Endothelial cell of umbilical vein (primary cell): ENCODE measurements at regions not wholly inside any gene's neighbourhood (a gene's known extent, or its start where the extent isn't known, plus 50 kb on each side); places are given as distances from the start of the nearest gene placed in this dataset.

Source experiments
- BruUV-seq: library from RNA; stranded (reverse); fragments of 400-500 nt; replicated peaks from 2 replicates; lab custom pipeline; 2021; lab: Mats Ljungman, UMichigan
- CTCF ChIA-PET: fragments of 300-600, 350-600 bp; sonication (Branson Sonifier 250); formaldehyde crosslinking; loops from one replicate; lab custom pipeline; 2021; ENCODE audit warnings: antibody characterized with exemption, inconsistent platforms; lab: Charles Lee
- POLR2A ChIA-PET: fragments of 300-600, 350-600 bp; sonication (Branson Sonifier 250); formaldehyde crosslinking; loops from one replicate; lab custom pipeline; 2021; ENCODE audit warnings: antibody characterized with exemption, inconsistent platforms; lab: Charles Lee
- DNase-seq: peaks from one replicate; pipeline ENCODE4 v3.0.0-alpha.2; 2011; ENCODE audit warnings: low read depth, low spot score
- FAIRE-seq: peaks from 2 replicates; lab custom pipeline; 2011; peaks lifted over from hg19 to GRCh38; lab: Jason Lieb, UNC
- H2AFZ ChIP-seq: 2 replicates; pipeline ENCODE4 v1.6.0; 2012; ENCODE audit warnings: low read depth, low read length, control low read depth, inconsistent platforms
- H3K27ac ChIP-seq: 2 replicates; pipeline ENCODE4 v1.5.1; 2011; ENCODE audit warnings: low read depth, mild to moderate bottlenecking, control low read depth, low read length, moderate library complexity; ENCODE audit not compliant: insufficient read depth
- H3K27me3 ChIP-seq, 2 experiments: 2 replicates each; pipeline versions ENCODE4 v1.6.0 to v1.6.1; 2011; ENCODE audit warnings: low read length in 2 of 2, mixed read lengths in 1 of 2; ENCODE audit not compliant: control insufficient read depth in 2 of 2, insufficient read depth in 2 of 2
- H3K36me3 ChIP-seq, 2 experiments: 2 replicates in 1 of 2; 3 replicates in 1 of 2; pipeline ENCODE4 v1.5.1; 2011; ENCODE audit warnings: low read length in 2 of 2, mild to moderate bottlenecking in 1 of 2, moderate library complexity in 1 of 2; ENCODE audit not compliant: control insufficient read depth in 2 of 2, insufficient read depth in 2 of 2; ENCODE audit errors: extremely low read depth in 1 of 2
- H3K4me1 ChIP-seq: 3 replicates; pipeline ENCODE4 v1.5.1; 2011; ENCODE audit warnings: mild to moderate bottlenecking, low read length; ENCODE audit not compliant: control insufficient read depth, insufficient read depth; ENCODE audit errors: extremely low read depth
- H3K4me2 ChIP-seq: 2 replicates; pipeline ENCODE4 v1.6.1; 2011; ENCODE audit warnings: low read length, control low read depth, mixed read lengths; ENCODE audit not compliant: insufficient read depth
- H3K4me3 ChIP-seq, 3 experiments: fragments of 200-600 bp in 1 of 3; sonication (generic), shearing (Covaris generic) in 1 of 3; replicated peaks in 1 of 3; 2 replicates each; pipeline ENCODE4 v1.5.1; 2011 to 2016; ENCODE audit warnings: control low read depth in 3 of 3, low read length in 3 of 3, mild to moderate bottlenecking in 2 of 3, inconsistent platforms in 1 of 3, low read depth in 1 of 3, moderate library complexity in 1 of 3; ENCODE audit not compliant: insufficient read depth in 1 of 3
- H3K79me2 ChIP-seq: 2 replicates; pipeline ENCODE4 v1.6.0; 2012; ENCODE audit warnings: low read length, inconsistent platforms; ENCODE audit not compliant: control insufficient read depth, insufficient read depth
- H3K9ac ChIP-seq: replicated peaks from 2 replicates; pipeline ENCODE3; 2011; ENCODE audit warnings: low read length, control low read depth; ENCODE audit not compliant: insufficient read depth; ENCODE audit errors: extremely low read depth
- H3K9me1 ChIP-seq: replicated peaks from 3 replicates; pipeline ENCODE4 v1.6.0; 2011; ENCODE audit warnings: mild to moderate bottlenecking, low read length; ENCODE audit not compliant: control insufficient read depth, insufficient read depth; ENCODE audit errors: extremely low read depth
- H3K9me3 ChIP-seq: replicated peaks from 2 replicates; pipeline ENCODE4 v1.5.1; 2012; ENCODE audit warnings: low read length, inconsistent platforms; ENCODE audit not compliant: control insufficient read depth, insufficient read depth
- H4K20me1 ChIP-seq: replicated peaks from 2 replicates; pipeline ENCODE3; 2011; ENCODE audit warnings: mild to moderate bottlenecking, low read length; ENCODE audit not compliant: control insufficient read depth, insufficient read depth; ENCODE audit errors: extremely low read depth
- EZH2 ChIP-seq: IDR thresholded peaks from 2 replicates; pipeline ENCODE4 v1.6.1; 2012; ENCODE audit warnings: borderline replicate concordance, low read depth, mild to moderate bottlenecking, moderate library complexity, low read length, inconsistent platforms; ENCODE audit not compliant: severe bottlenecking
- FOS ChIP-seq: IDR thresholded peaks from 2 replicates; pipeline ENCODE4 v1.6.1; 2011; ENCODE audit warnings: mild to moderate bottlenecking, low read length, moderate library complexity, borderline replicate concordance; ENCODE audit not compliant: insufficient read depth
- GATA2 ChIP-seq: IDR thresholded peaks from 2 replicates; pipeline ENCODE4 v1.7.0; 2011; ENCODE audit warnings: low read depth, mild to moderate bottlenecking, moderate library complexity, mixed read lengths, low read length; ENCODE audit not compliant: insufficient read length, insufficient read depth
- JUN ChIP-seq: IDR thresholded peaks from 2 replicates; pipeline ENCODE4 v1.6.1; 2011; ENCODE audit warnings: borderline replicate concordance, low read depth; ENCODE audit not compliant: insufficient read length, insufficient read depth
- MYC ChIP-seq: IDR thresholded peaks from one replicate; pipeline ENCODE4 v1.6.1; 2011; ENCODE audit warnings: mild to moderate bottlenecking, low read depth, low read length
- POLR2A ChIP-seq: IDR thresholded peaks from 2 replicates; pipeline ENCODE4 v1.6.1; 2012; ENCODE audit warnings: low read depth, mild to moderate bottlenecking, control low read depth, low read length
- POLR2AphosphoS5 ChIP-seq: IDR thresholded peaks from 2 replicates; pipeline ENCODE4 v1.6.1; 2012; ENCODE audit warnings: low read depth, mild to moderate bottlenecking, control low read depth, low read length, moderate library complexity; ENCODE audit not compliant: insufficient read depth
- dilution Hi-C: fragments of 300-500 bp; cut with MboI; formaldehyde crosslinking; loops from one replicate; pipeline ENCODE4 v1.15.0; 2019; ENCODE audit warnings: low sequenced_read_pairs; ENCODE audit not compliant: extremely low pct_ligation_motif_present
- intact Hi-C: fragments of 100-400 bp; cut with micrococcal nuclease; formaldehyde crosslinking; loops from one replicate; pipeline ENCODE4 v1.10.0; 2022
- TF ChIP-seq, protein P1 (sequence below): IDR thresholded peaks from 2 replicates; pipeline ENCODE4 v1.6.1; 2011; ENCODE audit not compliant: insufficient read depth, insufficient read length
- TF ChIP-seq, protein P2 (sequence below), 2 donors: IDR thresholded peaks; 1 replicate in 1 of 2; 2 replicates in 1 of 2; pipeline ENCODE4 v1.5.1; 2011; ENCODE audit warnings: low read length in 2 of 2, mild to moderate bottlenecking in 2 of 2, moderate library complexity in 2 of 2, control low read depth in 1 of 2, inconsistent platforms in 1 of 2, low read depth in 1 of 2; ENCODE audit not compliant: insufficient read depth in 1 of 2; ENCODE audit errors: extremely low read depth in 1 of 2

DNA sequence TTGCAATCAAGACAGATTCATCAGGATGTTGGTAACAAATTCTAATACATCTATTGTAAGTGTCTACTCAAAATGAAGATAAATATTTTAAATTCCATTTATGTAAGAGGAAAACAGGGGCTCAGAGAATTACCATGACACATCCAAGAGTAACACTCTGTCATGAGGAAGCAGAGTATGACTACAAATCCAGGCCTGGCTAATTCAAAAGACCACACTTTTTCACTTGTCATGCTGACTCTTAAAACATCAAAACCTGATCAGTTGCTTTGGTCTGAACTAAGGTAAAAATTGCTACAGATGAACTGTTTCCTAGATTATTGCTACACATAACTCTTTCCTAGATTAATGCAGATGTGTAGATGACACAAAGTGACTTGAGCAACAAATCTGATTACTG, 880.6 kb downstream of the TSN start:
- H3K9me1 ChIP-seq: no peaks in the 10 kb centered on the region
- FAIRE-seq: no peak
- no peak overlapping the region for H2AFZ ChIP-seq
- peaks cover 4% of the 10 kb centered on the region for H3K9me3 ChIP-seq
- H3K27ac ChIP-seq: no peak overlapping the region
- no peaks in the 10 kb centered on the region for H3K27me3 ChIP-seq
- no peak for DNase-seq
- no peak overlapping the region for H3K4me3 ChIP-seq
- no peaks in the 10 kb centered on the region for H3K4me1 ChIP-seq
- H3K4me2 ChIP-seq: no peak overlapping the region
- H3K79me2 ChIP-seq: no peaks in the 10 kb centered on the region
- BruUV-seq: no TSS peak
- H3K36me3 ChIP-seq: no peaks in the 10 kb centered on the region
- TF ChIP-seq, protein P1, sequence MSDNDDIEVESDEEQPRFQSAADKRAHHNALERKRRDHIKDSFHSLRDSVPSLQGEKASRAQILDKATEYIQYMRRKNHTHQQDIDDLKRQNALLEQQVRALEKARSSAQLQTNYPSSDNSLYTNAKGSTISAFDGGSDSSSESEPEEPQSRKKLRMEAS: no peak
- TF ChIP-seq EZH2 (no peak), MYC (no peak), POLR2AphosphoS5 (no peak), GATA2 (no peak), POLR2A (no peak), JUN (no peak), FOS (no peak)
- TF ChIP-seq, protein P2, sequence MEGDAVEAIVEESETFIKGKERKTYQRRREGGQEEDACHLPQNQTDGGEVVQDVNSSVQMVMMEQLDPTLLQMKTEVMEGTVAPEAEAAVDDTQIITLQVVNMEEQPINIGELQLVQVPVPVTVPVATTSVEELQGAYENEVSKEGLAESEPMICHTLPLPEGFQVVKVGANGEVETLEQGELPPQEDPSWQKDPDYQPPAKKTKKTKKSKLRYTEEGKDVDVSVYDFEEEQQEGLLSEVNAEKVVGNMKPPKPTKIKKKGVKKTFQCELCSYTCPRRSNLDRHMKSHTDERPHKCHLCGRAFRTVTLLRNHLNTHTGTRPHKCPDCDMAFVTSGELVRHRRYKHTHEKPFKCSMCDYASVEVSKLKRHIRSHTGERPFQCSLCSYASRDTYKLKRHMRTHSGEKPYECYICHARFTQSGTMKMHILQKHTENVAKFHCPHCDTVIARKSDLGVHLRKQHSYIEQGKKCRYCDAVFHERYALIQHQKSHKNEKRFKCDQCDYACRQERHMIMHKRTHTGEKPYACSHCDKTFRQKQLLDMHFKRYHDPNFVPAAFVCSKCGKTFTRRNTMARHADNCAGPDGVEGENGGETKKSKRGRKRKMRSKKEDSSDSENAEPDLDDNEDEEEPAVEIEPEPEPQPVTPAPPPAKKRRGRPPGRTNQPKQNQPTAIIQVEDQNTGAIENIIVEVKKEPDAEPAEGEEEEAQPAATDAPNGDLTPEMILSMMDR (IDR thresholded peaks at IDR 0.05; ENCODE audit: extremely low read depth in 1 of 2, insufficient read depth in 1 of 2, low read depth in 1 of 2, low read length in 2 of 2): no peak
- intact Hi-C loops: no loop called here
- H4K20me1 ChIP-seq: no peaks in the 10 kb centered on the region
- ChIA-PET POLR2A (no interaction called here), CTCF (no interaction called here)
- dilution Hi-C loops: no loop called here
- H3K9ac ChIP-seq: no peak overlapping the region
